H1 (cell line): ENCODE measurements at regions not wholly inside any gene's neighbourhood (a gene's known extent, or its start where the extent isn't known, plus 50 kb on each side); places are given as distances from the start of the nearest gene placed in this dataset.

ENCODE experiments used
- CTCF ChIA-PET: fragments of 300-600 bp; sonication (Branson Sonifier 250); formaldehyde crosslinking; loops from one replicate; lab custom pipeline; 2021; ENCODE audit not compliant: partially characterized antibody; lab: Charles Lee
- POLR2A ChIA-PET: fragments of 300-600 bp; sonication (Branson Sonifier 250); formaldehyde crosslinking; loops from one replicate; lab custom pipeline; 2021; ENCODE audit warnings: inconsistent platforms; ENCODE audit not compliant: partially characterized antibody; lab: Charles Lee
- DNase-seq, 2 experiments: peaks; one replicate each; pipeline versions ENCODE4 v3.0.0 to v3.0.0-alpha.2; 2010 to 2022; ENCODE audit warnings: low spot score in 2 of 2, low read depth in 1 of 2, mixed read lengths in 1 of 2
- FAIRE-seq: peaks from 2 replicates; lab custom pipeline; 2011; peaks lifted over from hg19 to GRCh38; lab: Jason Lieb, UNC
- H2AFZ ChIP-seq: 2 replicates; pipeline ENCODE4 v1.8.1; 2012; ENCODE audit warnings: low read length, inconsistent platforms
- H2AK5ac ChIP-seq: 2 replicates; pipeline ENCODE4 v1.6.1; 2013; ENCODE audit warnings: low read depth, low read length
- H2BK120ac ChIP-seq: replicated peaks from 2 replicates; pipeline ENCODE3; 2013; ENCODE audit warnings: low read depth, low read length, inconsistent platforms
- H2BK12ac ChIP-seq: 2 replicates; pipeline ENCODE4 v1.6.1; 2013; ENCODE audit warnings: low read depth, low read length
- H2BK15ac ChIP-seq: 2 replicates; pipeline ENCODE4 v1.6.1; 2013; ENCODE audit warnings: low read length
- H2BK20ac ChIP-seq: 2 replicates; pipeline ENCODE4 v1.6.1; 2013; ENCODE audit warnings: low read length
- H2BK5ac ChIP-seq: 2 replicates; pipeline ENCODE4 v1.6.1; 2013; ENCODE audit warnings: low read depth, low read length
- H3K14ac ChIP-seq: 2 replicates; pipeline ENCODE4 v1.6.1; 2013; ENCODE audit warnings: inconsistent platforms; ENCODE audit not compliant: insufficient read length
- H3K18ac ChIP-seq: 2 replicates; pipeline ENCODE4 v1.6.1; 2013; ENCODE audit warnings: low read length; ENCODE audit errors: extremely low read depth
- H3K23ac ChIP-seq: 2 replicates; pipeline ENCODE4 v1.6.1; 2013; ENCODE audit warnings: inconsistent platforms; ENCODE audit not compliant: insufficient read length
- H3K23me2 ChIP-seq: 2 replicates; pipeline ENCODE4 v1.6.1; 2013; ENCODE audit warnings: low read depth, low read length
- H3K27ac ChIP-seq: 2 replicates; pipeline ENCODE4 v1.6.1; 2011; ENCODE audit warnings: low read depth, low read length, inconsistent platforms
- H3K27me3 ChIP-seq, 4 experiments: replicated peaks in 1 of 4; 1 replicate in 1 of 4; 2 replicates in 3 of 4; pipeline versions ENCODE4 v1.6.1 to v1.8.1; 2011 to 2013; ENCODE audit warnings: low read length in 3 of 4, mild to moderate bottlenecking in 3 of 4, inconsistent platforms in 2 of 4, mixed read lengths in 2 of 4, moderate library complexity in 1 of 4; ENCODE audit not compliant: control insufficient read depth in 3 of 4, insufficient read depth in 3 of 4; ENCODE audit errors: extremely low read depth in 1 of 4
- H3K36me3 ChIP-seq, 4 experiments: 2 replicates each; pipeline versions ENCODE4 v1.6.1 to v1.8.1; 2011 to 2013; ENCODE audit warnings: mild to moderate bottlenecking in 4 of 4, low read length in 3 of 4, moderate library complexity in 2 of 4, control low read depth in 1 of 4, inconsistent platforms in 1 of 4; ENCODE audit not compliant: insufficient read depth in 4 of 4, control insufficient read depth in 2 of 4
- H3K4ac ChIP-seq: replicated peaks from 2 replicates; pipeline ENCODE3; 2013; ENCODE audit warnings: low read length, low read depth, mixed read lengths, inconsistent platforms; ENCODE audit not compliant: insufficient read length
- H3K4me1 ChIP-seq, 4 experiments: replicated peaks in 1 of 4; 1 replicate in 1 of 4; 2 replicates in 3 of 4; pipeline versions ENCODE4 v1.6.1 to v1.8.1; 2011 to 2013; ENCODE audit warnings: low read length in 3 of 4, inconsistent platforms in 2 of 4, mixed read lengths in 1 of 4; ENCODE audit not compliant: insufficient read depth in 4 of 4, control insufficient read depth in 3 of 4
- H3K4me2 ChIP-seq, 2 experiments: 2 replicates each; pipeline versions ENCODE4 v1.6.1 to v1.8.1; 2011 to 2013; ENCODE audit warnings: low read depth in 2 of 2, low read length in 2 of 2, control low read depth in 1 of 2, inconsistent platforms in 1 of 2, mild to moderate bottlenecking in 1 of 2; ENCODE audit not compliant: insufficient read depth in 1 of 2
- H3K4me3 ChIP-seq, 4 experiments: fragments of 200-600, 300-600 bp in 1 of 4; sonication (generic), shearing (Covaris generic), sonication (Bioruptor Twin) in 1 of 4; 2 replicates each; pipeline versions ENCODE4 v1.5.1 to v1.8.1; 2011 to 2016; ENCODE audit warnings: low read length in 4 of 4, low read depth in 3 of 4, control low read depth in 2 of 4, inconsistent platforms in 2 of 4, mild to moderate bottlenecking in 2 of 4, mixed read lengths in 1 of 4, moderate library complexity in 1 of 4; ENCODE audit not compliant: insufficient read depth in 2 of 4; ENCODE audit errors: extremely low read depth in 1 of 4
- H3K56ac ChIP-seq: replicated peaks from 2 replicates; pipeline ENCODE3; 2013; ENCODE audit warnings: low read depth, mild to moderate bottlenecking, mixed read lengths, low read length, inconsistent platforms; ENCODE audit not compliant: insufficient read length
- H3K79me1 ChIP-seq: 2 replicates; pipeline ENCODE4 v1.6.1; 2013; ENCODE audit warnings: low read depth, low read length, control low read depth
- H3K79me2 ChIP-seq, 2 experiments: 2 replicates each; pipeline versions ENCODE4 v1.6.1 to v1.8.1; 2012 to 2013; ENCODE audit warnings: low read length in 2 of 2, mild to moderate bottlenecking in 2 of 2, inconsistent platforms in 1 of 2; ENCODE audit not compliant: insufficient read depth in 2 of 2, control insufficient read depth in 1 of 2
- H3K9ac ChIP-seq, 4 experiments: replicated peaks in 1 of 4; 1 replicate in 1 of 4; 2 replicates in 3 of 4; pipeline versions ENCODE4 v1.6.1 to v1.8.1; 2011 to 2013; ENCODE audit warnings: low read depth in 3 of 4, low read length in 3 of 4, control low read depth in 2 of 4, mild to moderate bottlenecking in 2 of 4, moderate library complexity in 2 of 4, inconsistent platforms in 1 of 4; ENCODE audit errors: extremely low read depth in 1 of 4
- H3K9me3 ChIP-seq, 2 experiments: 2 replicates each; pipeline versions ENCODE4 v1.6.1 to v1.8.1; 2012 to 2013; ENCODE audit warnings: mild to moderate bottlenecking in 2 of 2, moderate library complexity in 2 of 2, control low read depth in 1 of 2, inconsistent platforms in 1 of 2, low read depth in 1 of 2, low read length in 1 of 2, mixed read lengths in 1 of 2; ENCODE audit not compliant: insufficient read depth in 2 of 2
- H4K20me1 ChIP-seq, 2 experiments: replicated peaks in 1 of 2; 2 replicates each; pipeline versions ENCODE3 to v1.8.1; 2011 to 2013; ENCODE audit warnings: inconsistent platforms in 2 of 2, low read length in 2 of 2, mild to moderate bottlenecking in 1 of 2; ENCODE audit not compliant: insufficient read depth in 2 of 2, control insufficient read depth in 1 of 2
- H4K5ac ChIP-seq: 2 replicates; pipeline ENCODE4 v1.6.1; 2013; ENCODE audit warnings: low read length, low read depth, mixed read lengths, inconsistent platforms; ENCODE audit not compliant: insufficient read length
- H4K8ac ChIP-seq: 2 replicates; pipeline ENCODE4 v1.8.0; 2013; ENCODE audit warnings: mild to moderate bottlenecking, moderate library complexity, low read length, inconsistent platforms; ENCODE audit not compliant: insufficient read depth; ENCODE audit errors: extremely low read depth
- H4K91ac ChIP-seq: replicated peaks from 2 replicates; pipeline ENCODE3; 2013; ENCODE audit warnings: low read length, mixed read lengths, inconsistent platforms; ENCODE audit not compliant: insufficient read length
- MAFK ChIP-seq: IDR thresholded peaks from 2 replicates; pipeline ENCODE4 v1.6.1; 2012; ENCODE audit warnings: low read depth, mild to moderate bottlenecking, improper control_type of control experiment, low read length
- POLR2A ChIP-seq, 2 experiments: IDR thresholded peaks; 1 replicate in 1 of 2; 2 replicates in 1 of 2; pipeline ENCODE4 v1.6.1; 2011; ENCODE audit warnings: low read depth in 2 of 2, low read length in 2 of 2, mild to moderate bottlenecking in 2 of 2; ENCODE audit errors: control extremely low read depth in 1 of 2
- SIX5 ChIP-seq: IDR thresholded peaks from 2 replicates; pipeline ENCODE4 v1.6.1; 2011; ENCODE audit warnings: mild to moderate bottlenecking, low read depth, low read length
- SRF ChIP-seq: IDR thresholded peaks from 2 replicates; pipeline ENCODE4 v1.6.1; 2011; ENCODE audit warnings: mild to moderate bottlenecking, low read depth, low read length, moderate library complexity
- SUZ12 ChIP-seq: fragments of 200-600 bp; sonication (generic); IDR thresholded peaks from 2 replicates; pipeline ENCODE4 v1.6.1; 2012; ENCODE audit warnings: mild to moderate bottlenecking, inconsistent platforms, low read length, moderate library complexity, mixed read lengths
- WGBS, 2 experiments: shearing (Covaris generic) in 1 of 2; methylation state at CpG; one replicate each; pipeline versions ENCODE4 v1.1.6 to v1.1.7; 2013 to 2015; ENCODE audit warnings: low lambda C conversion rate in 2 of 2, mixed read lengths in 2 of 2, inconsistent platforms in 1 of 2, low coverage in 1 of 2, missing lambda C conversion rate in 1 of 2; ENCODE audit not compliant: insufficient replicate concordance in 2 of 2, insufficient coverage in 1 of 2, insufficient read length in 1 of 2; ENCODE audit errors: extremely low coverage in 1 of 2, missing lambda C conversion rate in 1 of 2; 5-methylcytosine and 5-hydroxymethylcytosine counted together
- TF ChIP-seq, protein P1 (sequence below): IDR thresholded peaks from 2 replicates; pipeline ENCODE4 v1.6.1; 2011; ENCODE audit warnings: low read depth, mild to moderate bottlenecking, low read length; ENCODE audit not compliant: insufficient read depth

DNA sequence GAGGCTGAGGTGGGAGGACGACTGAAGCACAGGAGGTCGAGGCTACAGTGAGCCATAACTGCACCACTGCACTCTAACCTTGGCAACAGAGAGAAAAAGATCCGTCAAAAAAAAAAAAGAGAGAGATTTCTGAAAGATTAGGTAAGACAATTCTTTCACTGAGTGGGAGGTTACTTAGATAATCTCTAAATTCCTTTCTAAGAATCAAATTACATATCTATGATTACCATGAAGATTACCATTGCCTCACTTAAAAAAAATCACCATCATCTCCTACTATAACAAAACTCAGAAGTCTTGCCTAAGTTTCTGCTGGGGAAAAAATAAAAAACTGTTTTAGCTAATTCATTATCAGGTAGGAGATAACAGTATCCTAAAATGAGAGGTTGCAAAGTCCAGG is 366.7 kb downstream of the DUSP6 start:
- Histone ChIP-seq H3K36me3 (no peaks in the 10 kb centered on the region), H2AK5ac (no peak overlapping the region), H3K4me3 (no peak overlapping the region), H3K4ac (no peak overlapping the region), H4K5ac (no peak overlapping the region), H3K4me1 (peaks cover 0 to 4% (median 1%) of the 10 kb centered on the region in 4 experiments; a peak in 2 of 7 replicates), H3K56ac (no peak overlapping the region), H4K8ac (no peak overlapping the region), H3K14ac (no peak overlapping the region), H3K27me3 (no peaks in the 10 kb centered on the region), H4K91ac (no peak overlapping the region), H3K18ac (no peak overlapping the region), H3K4me2 (no peak overlapping the region), H3K79me2 (no peaks in the 10 kb centered on the region), H3K79me1 (no peaks in the 10 kb centered on the region), H2BK15ac (no peak overlapping the region), H4K20me1 (no peaks in the 10 kb centered on the region), H2BK12ac (no peak overlapping the region), H2BK120ac (no peak overlapping the region), H2BK20ac (no peak overlapping the region), H3K27ac (no peak overlapping the region), H2BK5ac (no peak overlapping the region), H3K9me3 (no peaks in the 10 kb centered on the region), H3K23me2 (no peaks in the 10 kb centered on the region), H3K9ac (no peak overlapping the region), H3K23ac (no peak overlapping the region), H2AFZ (no peak overlapping the region)
- TF ChIP-seq POLR2A (IDR thresholded peaks at IDR 0.05; ENCODE audit: control extremely low read depth in 1 of 2, low read depth in 2 of 2, low read length in 2 of 2) (no peak), SIX5 (no peak), MAFK (no peak), SUZ12 (no peak), SRF (no peak)
- TF ChIP-seq, protein P1, sequence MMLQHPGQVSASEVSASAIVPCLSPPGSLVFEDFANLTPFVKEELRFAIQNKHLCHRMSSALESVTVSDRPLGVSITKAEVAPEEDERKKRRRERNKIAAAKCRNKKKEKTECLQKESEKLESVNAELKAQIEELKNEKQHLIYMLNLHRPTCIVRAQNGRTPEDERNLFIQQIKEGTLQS: no peak
- whole genome bisulfite sequencing, 2 experiments: 81% methylated on average over 3 of the region's 3 CpGs; no CpG with 5 or more reads in 1 of the 2 experiments
- no peak for FAIRE-seq
- ChIA-PET POLR2A (interaction anchor here (0.7 kb wide), 1 partner anchor 348 kb away, joined by 3 read pairs; no protein-coding TSS in a partner anchor), CTCF (no interaction called here)
- no peak for DNase-seq
